ENCODE measurements at regions not wholly inside any gene's neighbourhood (a gene's known extent, or its start where the extent isn't known, plus 50 kb on each side); places are given as distances from the start of the nearest gene placed in this dataset.

- no peaks in the 10 kb centered on the region for H3K9me3 ChIP-seq (ENCODE audit: control insufficient read depth, insufficient read depth, low read length)
- H3K27ac ChIP-seq (ENCODE audit: insufficient read depth, low read length) = no peak overlapping the region
- H3K36me3 ChIP-seq (ENCODE audit: control insufficient read depth, insufficient read depth, low read length) = no peaks in the 10 kb centered on the region
- H3K23ac ChIP-seq (ENCODE audit: low read depth, low read length) = no peak overlapping the region
- H2BK20ac ChIP-seq (ENCODE audit: low read depth, low read length) = no peak overlapping the region
- intact Hi-C loops (cut with micrococcal nuclease) (no loop called here), in situ Hi-C loops (cut with MboI; ENCODE audit: low sequenced_read_pairs) (no loop called here), dilution Hi-C loops (cut with HindIII; ENCODE audit: low sequenced_read_pairs, unreplicated experiment) (no loop called here)
- H4K20me1 ChIP-seq (ENCODE audit: insufficient read depth, low read length) = no peaks in the 10 kb centered on the region
- no peak overlapping the region for H2AFZ ChIP-seq (replicated peaks; ENCODE audit: low read length, poor library complexity)
- H4K91ac ChIP-seq (ENCODE audit: insufficient read depth, low read depth, low read length) = no peak overlapping the region
- no peak overlapping the region for H4K5ac ChIP-seq (ENCODE audit: low read depth, low read length)
- H3K56ac ChIP-seq (ENCODE audit: extremely low read depth, insufficient read depth, low read length) = no peak overlapping the region
- POLR2A ChIA-PET (ENCODE audit: unreplicated experiment) = no interaction called here
- no peak overlapping the region for H2BK120ac ChIP-seq (ENCODE audit: low read depth, low read length)
- CTCF ChIA-PET = no interaction called here
- no peak overlapping the region for H2AK9ac ChIP-seq (replicated peaks; ENCODE audit: low read depth, low read length, poor library complexity)
- ATAC-seq (ENCODE audit: low read depth) (no peak), DNase-seq (no peak)
- no peak overlapping the region for H4K8ac ChIP-seq (ENCODE audit: low read depth in 2 of 2, low read length in 2 of 2)
- H3K4me1 ChIP-seq (ENCODE audit: control insufficient read depth, insufficient read depth, low read length) = no peaks in the 10 kb centered on the region
- no peak overlapping the region for H2BK15ac ChIP-seq (ENCODE audit: low read depth, low read length)
- WGBS, 2 experiments (ENCODE audit: extremely low coverage in 2 of 2, insufficient read length in 1 of 2) = 79% methylated on average over 4 of the region's 5 CpGs; no CpG with 5 or more reads in 1 of the 2 experiments
- H2BK5ac ChIP-seq (ENCODE audit: low read depth, low read length, poor library complexity, severe bottlenecking) = no peak overlapping the region
- no peak overlapping the region for H3K9ac ChIP-seq (ENCODE audit: low read depth, low read length)
- no peak overlapping the region for H2AK5ac ChIP-seq (ENCODE audit: low read depth, low read length)
- no peak overlapping the region for H3K18ac ChIP-seq (ENCODE audit: low read depth, low read length)
- H3K27me3 ChIP-seq (ENCODE audit: control insufficient read depth, insufficient read depth, low read length) = peaks cover 10% of the 10 kb centered on the region
- no peak overlapping the region for H3K4me3 ChIP-seq (ENCODE audit: insufficient read depth, low read depth, low read length)
- H3K9me1 ChIP-seq (ENCODE audit: insufficient read depth, low read length) = no peaks in the 10 kb centered on the region
- no peak overlapping the region for H3K4me2 ChIP-seq (ENCODE audit: low read depth, low read length)
- no peak overlapping the region; the same call in 1 of the 2 replicates for H3K4ac ChIP-seq (ENCODE audit: low read depth, low read length)
- no TSS peak for BruUV-seq (replicated peaks)
- H3K79me1 ChIP-seq (ENCODE audit: low read depth in 1 of 2, low read length in 2 of 2) = no peaks in the 10 kb centered on the region
- H3K14ac ChIP-seq (replicated peaks; ENCODE audit: low read depth, low read length) = no peak overlapping the region
- no peak for TF ChIP-seq RFX5 (IDR thresholded peaks at IDR 0.05; ENCODE audit: low read depth, low read length)
- no peak for TF ChIP-seq RAD21 (IDR thresholded peaks at IDR 0.05; ENCODE audit: low read length)
- TF ChIP-seq RCOR1 (IDR thresholded peaks at IDR 0.05; ENCODE audit: insufficient replicate concordance, low read length) = no peak
- TF ChIP-seq CHD1 (IDR thresholded peaks at IDR 0.05; ENCODE audit: low read depth, low read length) = no peak
- TF ChIP-seq MAFK (IDR thresholded peaks at IDR 0.05; ENCODE audit: low read depth, low read length) = no peak
- TF ChIP-seq, protein P1, sequence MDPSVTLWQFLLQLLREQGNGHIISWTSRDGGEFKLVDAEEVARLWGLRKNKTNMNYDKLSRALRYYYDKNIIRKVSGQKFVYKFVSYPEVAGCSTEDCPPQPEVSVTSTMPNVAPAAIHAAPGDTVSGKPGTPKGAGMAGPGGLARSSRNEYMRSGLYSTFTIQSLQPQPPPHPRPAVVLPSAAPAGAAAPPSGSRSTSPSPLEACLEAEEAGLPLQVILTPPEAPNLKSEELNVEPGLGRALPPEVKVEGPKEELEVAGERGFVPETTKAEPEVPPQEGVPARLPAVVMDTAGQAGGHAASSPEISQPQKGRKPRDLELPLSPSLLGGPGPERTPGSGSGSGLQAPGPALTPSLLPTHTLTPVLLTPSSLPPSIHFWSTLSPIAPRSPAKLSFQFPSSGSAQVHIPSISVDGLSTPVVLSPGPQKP (IDR thresholded peaks at IDR 0.05; ENCODE audit: borderline replicate concordance, low read depth, low read length) = no peak
- no peak for TF ChIP-seq POLR2A (IDR thresholded peaks at IDR 0.05; ENCODE audit: low read depth, low read length)
- TF ChIP-seq MAZ (IDR thresholded peaks at IDR 0.05; ENCODE audit: borderline replicate concordance, low read depth, low read length) = no peak
- no peak for TF ChIP-seq FOS (IDR thresholded peaks at IDR 0.05; ENCODE audit: low read depth, low read length)
- TF ChIP-seq, protein P2, sequence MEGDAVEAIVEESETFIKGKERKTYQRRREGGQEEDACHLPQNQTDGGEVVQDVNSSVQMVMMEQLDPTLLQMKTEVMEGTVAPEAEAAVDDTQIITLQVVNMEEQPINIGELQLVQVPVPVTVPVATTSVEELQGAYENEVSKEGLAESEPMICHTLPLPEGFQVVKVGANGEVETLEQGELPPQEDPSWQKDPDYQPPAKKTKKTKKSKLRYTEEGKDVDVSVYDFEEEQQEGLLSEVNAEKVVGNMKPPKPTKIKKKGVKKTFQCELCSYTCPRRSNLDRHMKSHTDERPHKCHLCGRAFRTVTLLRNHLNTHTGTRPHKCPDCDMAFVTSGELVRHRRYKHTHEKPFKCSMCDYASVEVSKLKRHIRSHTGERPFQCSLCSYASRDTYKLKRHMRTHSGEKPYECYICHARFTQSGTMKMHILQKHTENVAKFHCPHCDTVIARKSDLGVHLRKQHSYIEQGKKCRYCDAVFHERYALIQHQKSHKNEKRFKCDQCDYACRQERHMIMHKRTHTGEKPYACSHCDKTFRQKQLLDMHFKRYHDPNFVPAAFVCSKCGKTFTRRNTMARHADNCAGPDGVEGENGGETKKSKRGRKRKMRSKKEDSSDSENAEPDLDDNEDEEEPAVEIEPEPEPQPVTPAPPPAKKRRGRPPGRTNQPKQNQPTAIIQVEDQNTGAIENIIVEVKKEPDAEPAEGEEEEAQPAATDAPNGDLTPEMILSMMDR (conservative IDR thresholded peaks at IDR 0.05; ENCODE audit: low read depth, low read length) = no peak
- no peak for TF ChIP-seq MXI1 (IDR thresholded peaks at IDR 0.05; ENCODE audit: borderline replicate concordance, low read depth, low read length)
- no peak for TF ChIP-seq CEBPB (IDR thresholded peaks at IDR 0.05; ENCODE audit: low read depth, low read length)
- TF ChIP-seq, protein P3, sequence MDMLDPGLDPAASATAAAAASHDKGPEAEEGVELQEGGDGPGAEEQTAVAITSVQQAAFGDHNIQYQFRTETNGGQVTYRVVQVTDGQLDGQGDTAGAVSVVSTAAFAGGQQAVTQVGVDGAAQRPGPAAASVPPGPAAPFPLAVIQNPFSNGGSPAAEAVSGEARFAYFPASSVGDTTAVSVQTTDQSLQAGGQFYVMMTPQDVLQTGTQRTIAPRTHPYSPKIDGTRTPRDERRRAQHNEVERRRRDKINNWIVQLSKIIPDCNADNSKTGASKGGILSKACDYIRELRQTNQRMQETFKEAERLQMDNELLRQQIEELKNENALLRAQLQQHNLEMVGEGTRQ (IDR thresholded peaks at IDR 0.05; ENCODE audit: low read depth, low read length) = no peak
- TF ChIP-seq NFE2L2 (IDR thresholded peaks at IDR 0.05; ENCODE audit: low read depth, low read length) = no peak
- TF ChIP-seq BHLHE40 (IDR thresholded peaks at IDR 0.05; ENCODE audit: low read depth, low read length) = no peak
- no peak for TF ChIP-seq SMC3 (IDR thresholded peaks at IDR 0.05; ENCODE audit: low read depth, low read length)
These were observed 187.8 kb downstream of the SHQ1 start for GRCh38 chr3:72660270-72661114.

All from IMR-90 (cell line).